SU-DHL-6 (cell line): ENCODE measurements at regions not wholly inside any gene's neighbourhood (a gene's known extent, or its start where the extent isn't known, plus 50 kb on each side); places are given as distances from the start of the nearest gene placed in this dataset.
"Not testable (repeated sequence)": the region's sequence is repeated elsewhere in the genome, so short reads cannot be mapped to it uniquely, and the experiment has no call there.

Experiments used
- EZH2phosphoT487 ChIP-seq: fragments of 200-600 bp; sonication (generic), shearing (Covaris generic); conservative IDR thresholded peaks from 2 replicates; pipeline ENCODE4 v1.6.1; 2018; ENCODE audit warnings: mild to moderate bottlenecking, antibody characterized with exemption, low read length, moderate library complexity, mixed read lengths
- TF ChIP-seq, protein P1 (sequence below): fragments of 200-600 bp; sonication (generic); IDR thresholded peaks from one replicate; pipeline ENCODE4 v1.5.1; 2017; ENCODE audit warnings: antibody characterized with exemption, mild to moderate bottlenecking, low read length, moderate library complexity; ENCODE audit not compliant: insufficient read depth, poor library complexity, severe bottlenecking

DNA sequence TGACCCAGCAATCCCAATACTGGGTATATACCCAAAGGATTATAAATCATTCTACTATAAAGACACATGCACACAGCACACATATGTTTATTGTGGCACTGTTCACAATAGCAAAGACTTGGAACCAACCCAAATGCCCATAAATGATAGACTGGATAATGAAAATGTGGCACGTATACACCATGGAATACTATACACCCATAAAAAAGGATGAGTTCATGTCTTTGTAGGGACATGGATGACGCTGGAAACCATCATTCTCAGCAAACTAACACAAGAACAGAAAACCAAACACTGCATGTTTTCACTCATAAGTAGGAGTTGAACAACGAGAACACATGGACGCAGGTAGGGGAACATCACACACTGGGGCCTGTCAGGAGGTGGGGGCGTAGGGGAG, 159.3 kb upstream of the EXOC2 start:
- TF ChIP-seq, protein P1, sequence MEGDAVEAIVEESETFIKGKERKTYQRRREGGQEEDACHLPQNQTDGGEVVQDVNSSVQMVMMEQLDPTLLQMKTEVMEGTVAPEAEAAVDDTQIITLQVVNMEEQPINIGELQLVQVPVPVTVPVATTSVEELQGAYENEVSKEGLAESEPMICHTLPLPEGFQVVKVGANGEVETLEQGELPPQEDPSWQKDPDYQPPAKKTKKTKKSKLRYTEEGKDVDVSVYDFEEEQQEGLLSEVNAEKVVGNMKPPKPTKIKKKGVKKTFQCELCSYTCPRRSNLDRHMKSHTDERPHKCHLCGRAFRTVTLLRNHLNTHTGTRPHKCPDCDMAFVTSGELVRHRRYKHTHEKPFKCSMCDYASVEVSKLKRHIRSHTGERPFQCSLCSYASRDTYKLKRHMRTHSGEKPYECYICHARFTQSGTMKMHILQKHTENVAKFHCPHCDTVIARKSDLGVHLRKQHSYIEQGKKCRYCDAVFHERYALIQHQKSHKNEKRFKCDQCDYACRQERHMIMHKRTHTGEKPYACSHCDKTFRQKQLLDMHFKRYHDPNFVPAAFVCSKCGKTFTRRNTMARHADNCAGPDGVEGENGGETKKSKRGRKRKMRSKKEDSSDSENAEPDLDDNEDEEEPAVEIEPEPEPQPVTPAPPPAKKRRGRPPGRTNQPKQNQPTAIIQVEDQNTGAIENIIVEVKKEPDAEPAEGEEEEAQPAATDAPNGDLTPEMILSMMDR: not testable (repeated sequence)
- not testable (repeated sequence) for TF ChIP-seq EZH2phosphoT487
